Fibroblast of lung (primary cell): ENCODE measurements at regions not wholly inside any gene's neighbourhood (a gene's known extent, or its start where the extent isn't known, plus 50 kb on each side); places are given as distances from the start of the nearest gene placed in this dataset.

ENCODE experiments used
- DNase-seq, 2 donors: peaks; one replicate each; pipeline versions ENCODE4 v3.0.0 to v3.0.0-alpha.2; 2010; ENCODE audit warnings: low read depth in 2 of 2
- H2AFZ ChIP-seq: 2 replicates; pipeline ENCODE4 v1.5.1; 2012; ENCODE audit warnings: low read length, control low read depth, inconsistent platforms
- H3K27ac ChIP-seq: 2 replicates; pipeline ENCODE4 v1.5.1; 2011; ENCODE audit warnings: low read length, control low read depth; ENCODE audit not compliant: insufficient read depth
- H3K27me3 ChIP-seq: 2 replicates; pipeline ENCODE4 v1.5.1; 2011; ENCODE audit warnings: mild to moderate bottlenecking, low read length; ENCODE audit not compliant: control insufficient read depth, insufficient read depth
- H3K36me3 ChIP-seq: 2 replicates; pipeline ENCODE4 v1.5.1; 2011; ENCODE audit warnings: low read length; ENCODE audit not compliant: control insufficient read depth, insufficient read depth
- H3K4me1 ChIP-seq: 2 replicates; pipeline ENCODE4 v1.5.1; 2011; ENCODE audit warnings: low read length; ENCODE audit not compliant: control insufficient read depth, insufficient read depth; ENCODE audit errors: extremely low read depth
- H3K4me2 ChIP-seq: 2 replicates; pipeline ENCODE4 v1.5.1; 2011; ENCODE audit warnings: low read length, control low read depth; ENCODE audit not compliant: insufficient read depth; ENCODE audit errors: extremely low read depth
- H3K4me3 ChIP-seq, 4 experiments: fragments of 200-600 bp in 1 of 4; sonication (generic) in 1 of 4; replicated peaks in 1 of 4; 2 replicates each; pipeline ENCODE4 v1.5.1; 2011 to 2016; ENCODE audit warnings: low read length in 4 of 4, low read depth in 3 of 4, mild to moderate bottlenecking in 3 of 4, control low read depth in 2 of 4, inconsistent platforms in 1 of 4, mixed read lengths in 1 of 4; ENCODE audit not compliant: insufficient read depth in 1 of 4; ENCODE audit errors: control extremely low read depth in 1 of 4
- H3K79me2 ChIP-seq: 2 replicates; pipeline ENCODE4 v1.5.1; 2012; ENCODE audit warnings: mild to moderate bottlenecking, low read length, inconsistent platforms; ENCODE audit not compliant: control insufficient read depth, insufficient read depth
- H3K9ac ChIP-seq: 2 replicates; pipeline ENCODE4 v1.5.1; 2011; ENCODE audit warnings: mild to moderate bottlenecking, low read length, control low read depth; ENCODE audit not compliant: insufficient read depth
- H3K9me3 ChIP-seq: 2 replicates; pipeline ENCODE4 v1.5.1; 2012; ENCODE audit warnings: low read depth, low read length; ENCODE audit not compliant: control insufficient read depth, insufficient read depth
- H4K20me1 ChIP-seq: 2 replicates; pipeline ENCODE4 v1.5.1; 2011; ENCODE audit warnings: low read length; ENCODE audit not compliant: control insufficient read depth, insufficient read depth; ENCODE audit errors: extremely low read depth
- CTCF ChIP-seq, 2 donors: IDR thresholded peaks in 1 of 2; conservative IDR thresholded peaks in 1 of 2; 1 replicate in 1 of 2; 2 replicates in 1 of 2; pipeline ENCODE4 v1.5.1; 2011 to 2012; ENCODE audit warnings: low read length in 2 of 2, control low read depth in 1 of 2, inconsistent platforms in 1 of 2, low read depth in 1 of 2, mild to moderate bottlenecking in 1 of 2
- EZH2 ChIP-seq: IDR thresholded peaks from 2 replicates; pipeline ENCODE4 v1.5.1; 2012; ENCODE audit warnings: low read length, control low read depth, mild to moderate bottlenecking; ENCODE audit errors: missing control alignments

- peak; percentile 93 to 98 for DNase-seq
- TF ChIP-seq EZH2 (no peak), CTCF (conservative IDR thresholded peaks at IDR 0.05 in 1 of 2, IDR thresholded peaks at IDR 0.05 in 1 of 2; ENCODE audit: low read depth in 1 of 2, low read length in 2 of 2) (no peak)
- peak overlapping the region; percentile 75 for H3K27ac ChIP-seq
These were observed 160.0 kb upstream of the PLN start for GRCh38 chr6:118387921-118388701.

GRCh38 chr6:118391086-118391485 lies 157.0 kb upstream of the PLN start:
- H3K79me2 ChIP-seq, result no peaks in the 10 kb centered on the region
- no peak overlapping the region for H3K27ac ChIP-seq
- H3K36me3 ChIP-seq, result peaks cover 2% of the 10 kb centered on the region
- no peak overlapping the region for H3K9ac ChIP-seq
- H3K4me2 ChIP-seq, result no peak overlapping the region
- DNase-seq, result peak; percentile 25 to 36
- H3K4me1 ChIP-seq, result peaks cover 10% of the 10 kb centered on the region
- no peak for TF ChIP-seq EZH2
- TF ChIP-seq CTCF (conservative IDR thresholded peaks at IDR 0.05 in 1 of 2, IDR thresholded peaks at IDR 0.05 in 1 of 2; ENCODE audit: low read depth in 1 of 2, low read length in 2 of 2), result no peak
- no peak overlapping the region for H2AFZ ChIP-seq
- no peaks in the 10 kb centered on the region for H3K27me3 ChIP-seq
- no peaks in the 10 kb centered on the region for H3K9me3 ChIP-seq
- H4K20me1 ChIP-seq, result no peaks in the 10 kb centered on the region
- H3K4me3 ChIP-seq, result no peak overlapping the region

More at GRCh38 chr6:118387921-118388701, 160.0 kb upstream of the PLN start:
- Histone ChIP-seq H3K9me3 (no peaks in the 10 kb centered on the region), H3K79me2 (no peaks in the 10 kb centered on the region), H3K4me1 (peaks cover 10% of the 10 kb centered on the region), H3K9ac (no peak overlapping the region), H2AFZ (no peak overlapping the region), H3K4me2 (peak overlapping the region; percentile 17), H3K27me3 (no peaks in the 10 kb centered on the region), H3K36me3 (peaks cover 2% of the 10 kb centered on the region), H4K20me1 (no peaks in the 10 kb centered on the region), H3K4me3 (no peak overlapping the region)

- no peak for DNase-seq
- peaks cover 2% of the 10 kb centered on the region for H3K4me1 ChIP-seq
- H4K20me1 ChIP-seq, result no peaks in the 10 kb centered on the region
- no peak overlapping the region for H3K4me3 ChIP-seq
- no peak overlapping the region for H3K9ac ChIP-seq
- H3K79me2 ChIP-seq, result no peaks in the 10 kb centered on the region
- no peaks in the 10 kb centered on the region for H3K9me3 ChIP-seq
- H3K36me3 ChIP-seq, result no peaks in the 10 kb centered on the region
- H3K27ac ChIP-seq, result no peak overlapping the region
- TF ChIP-seq CTCF (conservative IDR thresholded peaks at IDR 0.05 in 1 of 2, IDR thresholded peaks at IDR 0.05 in 1 of 2; ENCODE audit: low read depth in 1 of 2, low read length in 2 of 2), result no peak
- TF ChIP-seq EZH2, result no peak
- no peak overlapping the region for H2AFZ ChIP-seq
- no peak overlapping the region for H3K4me2 ChIP-seq
- no peaks in the 10 kb centered on the region for H3K27me3 ChIP-seq
These were observed 154.0 kb upstream of the PLN start for GRCh38 chr6:118394106-118394505.
